ENCODE measurements at regions not wholly inside any gene's neighbourhood (a gene's known extent, or its start where the extent isn't known, plus 50 kb on each side); places are given as distances from the start of the nearest gene placed in this dataset.

DNA sequence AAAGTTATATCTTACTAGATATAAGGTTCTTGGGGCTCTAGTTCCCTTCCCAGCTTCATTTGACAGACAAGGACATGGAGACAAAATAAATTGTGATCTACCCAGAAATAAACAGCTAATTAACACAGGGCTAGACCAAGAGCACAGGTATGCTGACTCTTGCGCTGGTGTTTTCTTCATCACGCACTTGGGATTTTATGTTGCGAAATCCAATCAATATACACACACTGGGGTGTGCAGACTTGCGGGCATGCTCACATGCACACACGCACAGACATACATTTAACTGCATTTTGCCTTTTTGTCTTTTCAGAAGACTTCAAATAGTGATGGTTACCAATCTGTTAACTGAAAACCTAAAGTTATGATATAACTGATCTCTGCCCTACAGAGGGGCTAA, 91.2 kb downstream of the LRATD1 start:
- no peak for DNase-seq
- Mint-ChIP-seq H3K27ac (no peak overlapping the region), H3K4me3 (no peak overlapping the region), H3K9me3 (peaks cover 0 to 2% (median 2%) of the 10 kb centered on the region in 7 donors), H3K4me1 (no peaks in the 10 kb centered on the region), H3K27me3 (ENCODE audit: low read depth in 3 of 3) (peaks cover 0 to 2% (median 0%) of the 10 kb centered on the region in 3 donors), H3K36me3 (no peaks in the 10 kb centered on the region)
- Histone ChIP-seq H2AFZ (ENCODE audit: insufficient read depth, low read depth, low read length, poor library complexity, severe bottlenecking) (no peak overlapping the region), H3K4me2 (replicated peaks; ENCODE audit: extremely low read depth, low read length, poor library complexity, severe bottlenecking) (no peak overlapping the region), H3K36me3 (replicated peaks in 1 of 2; ENCODE audit: control insufficient read depth in 1 of 2, insufficient read depth in 2 of 2, low read length in 2 of 2) (no peaks in the 10 kb centered on the region), H3K79me2 (ENCODE audit: insufficient read depth, low read length) (no peaks in the 10 kb centered on the region), H4K20me1 (ENCODE audit: insufficient read depth, low read length) (no peaks in the 10 kb centered on the region), H3K9ac (ENCODE audit: insufficient read depth, low read length, poor library complexity, severe bottlenecking) (no peak overlapping the region), H3K27ac (ENCODE audit: low read depth in 1 of 2, low read length in 2 of 2) (no peak overlapping the region), H3K9me3 (replicated peaks in 1 of 2; ENCODE audit: control insufficient read depth in 1 of 2, insufficient read depth in 1 of 2, low read length in 2 of 2) (no peaks in the 10 kb centered on the region), H3K4me3 (replicated peaks in 1 of 3; ENCODE audit: low read depth in 2 of 3, low read length in 3 of 3) (no peak overlapping the region), H3K27me3 (ENCODE audit: control insufficient read depth in 2 of 2, insufficient read depth in 2 of 2, low read length in 2 of 2) (no peaks in the 10 kb centered on the region), H3K4me1 (ENCODE audit: control insufficient read depth in 1 of 2, insufficient read depth in 2 of 2, low read length in 2 of 2) (no peaks in the 10 kb centered on the region)
- TF ChIP-seq, protein P1, sequence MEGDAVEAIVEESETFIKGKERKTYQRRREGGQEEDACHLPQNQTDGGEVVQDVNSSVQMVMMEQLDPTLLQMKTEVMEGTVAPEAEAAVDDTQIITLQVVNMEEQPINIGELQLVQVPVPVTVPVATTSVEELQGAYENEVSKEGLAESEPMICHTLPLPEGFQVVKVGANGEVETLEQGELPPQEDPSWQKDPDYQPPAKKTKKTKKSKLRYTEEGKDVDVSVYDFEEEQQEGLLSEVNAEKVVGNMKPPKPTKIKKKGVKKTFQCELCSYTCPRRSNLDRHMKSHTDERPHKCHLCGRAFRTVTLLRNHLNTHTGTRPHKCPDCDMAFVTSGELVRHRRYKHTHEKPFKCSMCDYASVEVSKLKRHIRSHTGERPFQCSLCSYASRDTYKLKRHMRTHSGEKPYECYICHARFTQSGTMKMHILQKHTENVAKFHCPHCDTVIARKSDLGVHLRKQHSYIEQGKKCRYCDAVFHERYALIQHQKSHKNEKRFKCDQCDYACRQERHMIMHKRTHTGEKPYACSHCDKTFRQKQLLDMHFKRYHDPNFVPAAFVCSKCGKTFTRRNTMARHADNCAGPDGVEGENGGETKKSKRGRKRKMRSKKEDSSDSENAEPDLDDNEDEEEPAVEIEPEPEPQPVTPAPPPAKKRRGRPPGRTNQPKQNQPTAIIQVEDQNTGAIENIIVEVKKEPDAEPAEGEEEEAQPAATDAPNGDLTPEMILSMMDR (IDR thresholded peaks at IDR 0.05): no peak
- 100% methylated on average over 1 of the region's 5 CpGs for WGBS (ENCODE audit: insufficient coverage)
- intact Hi-C loops (cut with micrococcal nuclease): no loop called here

DNA sequence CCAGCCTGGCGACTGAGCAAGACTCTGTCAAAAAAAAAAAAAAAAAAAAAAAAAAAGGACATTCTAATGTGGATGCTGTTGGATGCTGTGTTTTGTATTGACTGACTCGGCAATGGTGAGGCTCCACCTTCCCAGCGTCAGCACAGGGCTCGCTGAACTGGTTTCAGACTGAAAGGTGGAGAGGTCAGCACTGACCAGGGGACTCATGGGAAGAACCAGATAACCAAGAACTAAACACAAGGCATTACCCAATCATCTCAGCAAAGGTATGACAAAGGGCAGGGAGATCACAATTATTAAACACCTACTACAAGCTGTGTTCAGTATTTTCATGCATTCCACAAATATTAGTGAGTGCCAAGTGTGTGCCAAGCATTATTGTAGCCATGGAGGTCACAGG, 103.2 kb downstream of the LRATD1 start:
- peaks cover 0 to 4% (median 0%) of the 10 kb centered on the region in 3 donors for H3K27me3 Mint-ChIP-seq (ENCODE audit: low read depth in 3 of 3)
- Histone ChIP-seq H4K20me1 (ENCODE audit: insufficient read depth, low read length) (no peaks in the 10 kb centered on the region), H3K36me3 (replicated peaks in 1 of 2; ENCODE audit: control insufficient read depth in 1 of 2, insufficient read depth in 2 of 2, low read length in 2 of 2) (no peaks in the 10 kb centered on the region), H3K27me3 (ENCODE audit: control insufficient read depth in 2 of 2, insufficient read depth in 2 of 2, low read length in 2 of 2) (no peaks in the 10 kb centered on the region), H3K79me2 (ENCODE audit: insufficient read depth, low read length) (no peaks in the 10 kb centered on the region), H3K27ac (ENCODE audit: low read depth in 1 of 2, low read length in 2 of 2) (no peak overlapping the region), H2AFZ (ENCODE audit: insufficient read depth, low read depth, low read length, poor library complexity, severe bottlenecking) (no peak overlapping the region), H3K4me1 (ENCODE audit: control insufficient read depth in 1 of 2, insufficient read depth in 2 of 2, low read length in 2 of 2) (no peaks in the 10 kb centered on the region), H3K4me3 (replicated peaks in 1 of 3; ENCODE audit: low read depth in 2 of 3, low read length in 3 of 3) (no peak overlapping the region), H3K4me2 (replicated peaks; ENCODE audit: extremely low read depth, low read length, poor library complexity, severe bottlenecking) (no peak overlapping the region), H3K9ac (ENCODE audit: insufficient read depth, low read length, poor library complexity, severe bottlenecking) (no peak overlapping the region), H3K9me3 (replicated peaks in 1 of 2; ENCODE audit: control insufficient read depth in 1 of 2, insufficient read depth in 1 of 2, low read length in 2 of 2) (peaks cover 6 to 9% of the 10 kb centered on the region in 2 donors)
- TF ChIP-seq, protein P1 (IDR thresholded peaks at IDR 0.05): no peak
- no peaks in the 10 kb centered on the region for H3K36me3 Mint-ChIP-seq
- H3K27ac Mint-ChIP-seq: no peak overlapping the region
- DNase-seq: no peak
- intact Hi-C loops (cut with micrococcal nuclease): no loop called here
- 100% methylated on average over 2 of the region's 4 CpGs for WGBS (ENCODE audit: insufficient coverage)
- peaks cover 2 to 21% (median 9%) of the 10 kb centered on the region in 7 donors for H3K9me3 Mint-ChIP-seq
- no peaks in the 10 kb centered on the region for H3K4me1 Mint-ChIP-seq
- H3K4me3 Mint-ChIP-seq: no peak overlapping the region
